ENCODE measurements at regions not wholly inside any gene's neighbourhood (a gene's known extent, or its start where the extent isn't known, plus 50 kb on each side); places are given as distances from the start of the nearest gene placed in this dataset.

DNA sequence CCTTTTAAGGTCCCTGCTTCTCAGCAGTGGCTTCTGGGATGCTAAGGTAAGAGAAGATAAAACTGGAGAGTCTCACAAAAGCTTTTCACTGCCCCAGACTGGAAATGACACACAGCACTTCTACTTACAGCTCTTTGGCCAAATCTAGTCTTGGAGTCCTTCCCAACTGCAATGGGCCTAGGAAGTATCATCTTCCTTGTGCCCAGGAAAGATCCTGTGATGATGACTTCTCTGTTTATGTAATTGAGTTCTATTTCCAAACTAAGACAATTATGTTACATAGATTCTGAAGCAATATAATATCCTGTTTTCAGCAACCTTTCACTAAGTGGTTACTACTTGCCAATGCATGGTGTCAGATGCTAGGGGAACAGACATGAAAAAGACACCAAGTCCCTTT is 234.1 kb downstream of the PTEN start:
- TF ChIP-seq, protein P1, sequence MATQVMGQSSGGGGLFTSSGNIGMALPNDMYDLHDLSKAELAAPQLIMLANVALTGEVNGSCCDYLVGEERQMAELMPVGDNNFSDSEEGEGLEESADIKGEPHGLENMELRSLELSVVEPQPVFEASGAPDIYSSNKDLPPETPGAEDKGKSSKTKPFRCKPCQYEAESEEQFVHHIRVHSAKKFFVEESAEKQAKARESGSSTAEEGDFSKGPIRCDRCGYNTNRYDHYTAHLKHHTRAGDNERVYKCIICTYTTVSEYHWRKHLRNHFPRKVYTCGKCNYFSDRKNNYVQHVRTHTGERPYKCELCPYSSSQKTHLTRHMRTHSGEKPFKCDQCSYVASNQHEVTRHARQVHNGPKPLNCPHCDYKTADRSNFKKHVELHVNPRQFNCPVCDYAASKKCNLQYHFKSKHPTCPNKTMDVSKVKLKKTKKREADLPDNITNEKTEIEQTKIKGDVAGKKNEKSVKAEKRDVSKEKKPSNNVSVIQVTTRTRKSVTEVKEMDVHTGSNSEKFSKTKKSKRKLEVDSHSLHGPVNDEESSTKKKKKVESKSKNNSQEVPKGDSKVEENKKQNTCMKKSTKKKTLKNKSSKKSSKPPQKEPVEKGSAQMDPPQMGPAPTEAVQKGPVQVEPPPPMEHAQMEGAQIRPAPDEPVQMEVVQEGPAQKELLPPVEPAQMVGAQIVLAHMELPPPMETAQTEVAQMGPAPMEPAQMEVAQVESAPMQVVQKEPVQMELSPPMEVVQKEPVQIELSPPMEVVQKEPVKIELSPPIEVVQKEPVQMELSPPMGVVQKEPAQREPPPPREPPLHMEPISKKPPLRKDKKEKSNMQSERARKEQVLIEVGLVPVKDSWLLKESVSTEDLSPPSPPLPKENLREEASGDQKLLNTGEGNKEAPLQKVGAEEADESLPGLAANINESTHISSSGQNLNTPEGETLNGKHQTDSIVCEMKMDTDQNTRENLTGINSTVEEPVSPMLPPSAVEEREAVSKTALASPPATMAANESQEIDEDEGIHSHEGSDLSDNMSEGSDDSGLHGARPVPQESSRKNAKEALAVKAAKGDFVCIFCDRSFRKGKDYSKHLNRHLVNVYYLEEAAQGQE (IDR thresholded peaks at IDR 0.05; ENCODE audit: insufficient read depth in 1 of 2, low read depth in 2 of 2, low read length in 2 of 2): no peak
- TF ChIP-seq SIN3A (IDR thresholded peaks at IDR 0.05; ENCODE audit: borderline replicate concordance, insufficient read depth, low read length) (no peak), POLR2AphosphoS5 (IDR thresholded peaks at IDR 0.05; ENCODE audit: low read depth, low read length) (no peak), TAF1 (IDR thresholded peaks at IDR 0.05; ENCODE audit: borderline replicate concordance, insufficient read depth, low read length) (no peak), FOXP2 (optimal IDR thresholded peaks at IDR 0.05; ENCODE audit: borderline replicate concordance, extremely low read depth, extremely low read length, insufficient read depth) (no peak)

DNA sequence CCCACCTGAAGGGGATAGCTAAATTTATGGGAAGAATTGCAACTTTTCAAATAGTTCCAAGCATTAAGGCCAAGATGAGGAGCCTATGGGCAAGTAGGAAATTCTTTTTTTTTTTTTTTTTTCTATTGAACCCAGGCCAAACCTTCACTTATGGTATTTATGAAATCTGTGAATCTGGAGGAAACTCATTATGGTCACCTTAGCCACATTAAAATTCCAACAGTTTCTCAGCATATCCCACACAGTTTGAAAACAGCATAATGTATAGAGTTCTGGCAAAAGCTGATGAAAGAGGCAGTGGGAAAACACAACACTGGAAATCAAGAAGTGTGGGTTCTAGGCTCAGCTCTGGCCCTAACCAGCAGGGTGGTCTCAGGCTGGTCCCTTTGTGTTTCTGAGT is 236.9 kb downstream of the PTEN start:
- TF ChIP-seq POLR2AphosphoS5 (IDR thresholded peaks at IDR 0.05; ENCODE audit: low read depth, low read length) (no peak), TAF1 (IDR thresholded peaks at IDR 0.05; ENCODE audit: borderline replicate concordance, insufficient read depth, low read length) (no peak)

DNA sequence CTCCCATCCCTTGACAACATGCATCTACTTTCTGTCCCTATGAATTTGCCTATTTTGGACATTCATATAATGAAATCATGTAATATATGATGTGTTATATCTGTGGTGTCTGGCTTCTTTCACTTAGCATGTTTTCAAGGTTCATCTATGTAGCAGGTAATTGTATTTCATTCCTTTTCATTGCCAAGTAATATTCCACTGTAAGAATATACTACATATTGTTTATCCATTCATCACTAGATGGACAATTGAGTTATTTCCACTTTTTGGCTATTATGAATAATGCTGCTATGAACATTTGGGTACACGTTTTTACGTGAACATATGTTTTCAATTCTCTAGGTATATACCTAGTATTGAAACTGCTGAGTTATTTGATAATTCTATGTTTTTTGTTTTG is 238.2 kb downstream of the PTEN start:
- TF ChIP-seq POLR2AphosphoS5 (IDR thresholded peaks at IDR 0.05; ENCODE audit: low read depth, low read length) (no peak), SIN3A (IDR thresholded peaks at IDR 0.05; ENCODE audit: borderline replicate concordance, insufficient read depth, low read length) (no peak), TAF1 (IDR thresholded peaks at IDR 0.05; ENCODE audit: borderline replicate concordance, insufficient read depth, low read length) (no peak)
- TF ChIP-seq, protein P1 (IDR thresholded peaks at IDR 0.05; ENCODE audit: insufficient read depth in 1 of 2, low read depth in 2 of 2, low read length in 2 of 2): no peak

DNA sequence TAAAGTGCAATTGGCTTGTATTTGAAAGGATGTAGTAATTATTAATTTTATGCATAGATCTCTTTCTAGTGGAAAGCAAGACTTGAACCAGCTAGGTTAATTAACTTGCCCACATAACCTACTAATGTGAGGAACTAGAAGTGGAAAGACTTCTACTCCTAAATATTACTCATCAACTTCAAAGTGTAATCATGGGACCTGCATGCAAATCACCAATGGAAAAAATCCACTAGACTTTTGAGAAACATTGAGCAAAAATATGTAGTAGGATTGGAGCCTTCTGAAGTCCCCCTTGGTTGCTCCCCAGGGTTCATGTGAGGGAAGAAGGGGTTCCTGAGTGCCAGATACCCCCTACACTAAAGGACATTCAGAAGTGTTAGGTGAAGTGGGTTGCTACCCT is 240.2 kb downstream of the PTEN start:
- TF ChIP-seq FOXP2 (optimal IDR thresholded peaks at IDR 0.05; ENCODE audit: borderline replicate concordance, extremely low read depth, extremely low read length, insufficient read depth): no peak
- TF ChIP-seq, protein P1 (IDR thresholded peaks at IDR 0.05; ENCODE audit: insufficient read depth in 1 of 2, low read depth in 2 of 2, low read length in 2 of 2): no peak
- TF ChIP-seq SIN3A (IDR thresholded peaks at IDR 0.05; ENCODE audit: borderline replicate concordance, insufficient read depth, low read length): no peak
- no peak for TF ChIP-seq POLR2AphosphoS5 (IDR thresholded peaks at IDR 0.05; ENCODE audit: low read depth, low read length)
- TF ChIP-seq TAF1 (IDR thresholded peaks at IDR 0.05; ENCODE audit: borderline replicate concordance, insufficient read depth, low read length): no peak

DNA sequence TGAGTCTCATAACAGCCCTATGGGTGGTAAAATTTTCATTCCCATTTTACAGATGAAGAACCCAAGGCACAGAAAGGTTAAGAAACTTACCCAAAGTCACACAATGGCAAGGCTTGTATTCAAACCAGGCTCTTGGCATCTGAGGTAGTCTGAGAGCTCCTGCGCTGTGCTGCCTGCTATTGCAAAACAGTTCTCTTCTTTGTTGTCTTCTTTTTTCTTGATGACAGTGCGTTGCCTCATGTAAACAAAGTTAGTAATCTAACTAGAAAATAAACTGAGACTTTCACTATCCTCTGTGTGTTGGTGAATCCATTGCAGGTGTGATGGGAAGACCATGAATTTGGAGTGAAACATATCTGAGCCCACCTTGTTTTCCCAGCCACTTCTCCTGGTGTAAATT is 240.8 kb downstream of the PTEN start:
- TF ChIP-seq SIN3A (IDR thresholded peaks at IDR 0.05; ENCODE audit: borderline replicate concordance, insufficient read depth, low read length) (no peak), FOXP2 (optimal IDR thresholded peaks at IDR 0.05; ENCODE audit: borderline replicate concordance, extremely low read depth, extremely low read length, insufficient read depth) (no peak), TAF1 (IDR thresholded peaks at IDR 0.05; ENCODE audit: borderline replicate concordance, insufficient read depth, low read length) (no peak), POLR2AphosphoS5 (IDR thresholded peaks at IDR 0.05; ENCODE audit: low read depth, low read length) (no peak)
- TF ChIP-seq, protein P1 (IDR thresholded peaks at IDR 0.05; ENCODE audit: insufficient read depth in 1 of 2, low read depth in 2 of 2, low read length in 2 of 2): no peak

All from PFSK-1 (cell line).